ENCODE measurements at regions not wholly inside any gene's neighbourhood (a gene's known extent, or its start where the extent isn't known, plus 50 kb on each side); places are given as distances from the start of the nearest gene placed in this dataset.

GRCh38 chr7:52512656-52513055, 522.8 kb upstream of the POM121L12 start:
- no peak overlapping the region for H3K27ac ChIP-seq
- no peak for DNase-seq (ENCODE audit: low read depth, low spot score)
- TF ChIP-seq EZH2 (IDR thresholded peaks at IDR 0.05): no peak
- no peak for TF ChIP-seq POLR2AphosphoS5 (IDR thresholded peaks at IDR 0.05; ENCODE audit: borderline replicate concordance, low read depth, low read length)
- TF ChIP-seq FOXP2 (optimal IDR thresholded peaks at IDR 0.05; ENCODE audit: control extremely low read depth, extremely low read length, insufficient read depth): no peak
- H3K4me3 ChIP-seq: no peak overlapping the region
- H3K9ac ChIP-seq (ENCODE audit: insufficient read length): no peak overlapping the region
- no peaks in the 10 kb centered on the region for H3K9me3 ChIP-seq (ENCODE audit: low read depth, low read length)
- no peaks in the 10 kb centered on the region for H3K36me3 ChIP-seq (ENCODE audit: insufficient read depth, low read length)

GRCh38 chr7:52507546-52508255, 527.7 kb upstream of the POM121L12 start:
- no peaks in the 10 kb centered on the region for H3K36me3 ChIP-seq (ENCODE audit: insufficient read depth, low read length)
- DNase-seq (ENCODE audit: low read depth, low spot score): no peak

GRCh38 chr7:52506325-52506724, 529.1 kb upstream of the POM121L12 start:
- Histone ChIP-seq H3K9me3 (ENCODE audit: low read depth, low read length) (no peaks in the 10 kb centered on the region), H3K36me3 (ENCODE audit: insufficient read depth, low read length) (no peaks in the 10 kb centered on the region), H3K9ac (ENCODE audit: insufficient read length) (no peak overlapping the region), H3K4me3 (no peak overlapping the region), H3K27ac (no peak overlapping the region)
- no peak for DNase-seq (ENCODE audit: low read depth, low spot score)
- TF ChIP-seq POLR2AphosphoS5 (IDR thresholded peaks at IDR 0.05; ENCODE audit: borderline replicate concordance, low read depth, low read length) (no peak), FOXP2 (optimal IDR thresholded peaks at IDR 0.05; ENCODE audit: control extremely low read depth, extremely low read length, insufficient read depth) (no peak), EZH2 (IDR thresholded peaks at IDR 0.05) (no peak)

More at GRCh38 chr7:52507546-52508255, 527.7 kb upstream of the POM121L12 start:
- Histone ChIP-seq H3K9ac (ENCODE audit: insufficient read length) (no peak overlapping the region), H3K9me3 (ENCODE audit: low read depth, low read length) (no peaks in the 10 kb centered on the region), H3K27ac (no peak overlapping the region), H3K4me3 (no peak overlapping the region)
- no peak for TF ChIP-seq EZH2 (IDR thresholded peaks at IDR 0.05)
- TF ChIP-seq POLR2AphosphoS5 (IDR thresholded peaks at IDR 0.05; ENCODE audit: borderline replicate concordance, low read depth, low read length): no peak
- no peak for TF ChIP-seq FOXP2 (optimal IDR thresholded peaks at IDR 0.05; ENCODE audit: control extremely low read depth, extremely low read length, insufficient read depth)

- DNase-seq (ENCODE audit: low read depth, low spot score): no peak
- Histone ChIP-seq H3K36me3 (ENCODE audit: insufficient read depth, low read length) (no peaks in the 10 kb centered on the region), H3K9ac (ENCODE audit: insufficient read length) (no peak overlapping the region), H3K9me3 (ENCODE audit: low read depth, low read length) (no peaks in the 10 kb centered on the region), H3K27ac (no peak overlapping the region), H3K4me3 (no peak overlapping the region)
- no peak for TF ChIP-seq POLR2AphosphoS5 (IDR thresholded peaks at IDR 0.05; ENCODE audit: borderline replicate concordance, low read depth, low read length)
- TF ChIP-seq EZH2 (IDR thresholded peaks at IDR 0.05): no peak
- no peak for TF ChIP-seq FOXP2 (optimal IDR thresholded peaks at IDR 0.05; ENCODE audit: control extremely low read depth, extremely low read length, insufficient read depth)
Measured at GRCh38 chr7:52504561-52504960, 530.9 kb upstream of the POM121L12 start.

GRCh38 chr7:52502281-52502680, 533.2 kb upstream of the POM121L12 start:
- Histone ChIP-seq H3K9ac (ENCODE audit: insufficient read length) (no peak overlapping the region), H3K4me3 (no peak overlapping the region), H3K36me3 (ENCODE audit: insufficient read depth, low read length) (no peaks in the 10 kb centered on the region), H3K9me3 (ENCODE audit: low read depth, low read length) (no peaks in the 10 kb centered on the region), H3K27ac (no peak overlapping the region)
- no peak for TF ChIP-seq POLR2AphosphoS5 (IDR thresholded peaks at IDR 0.05; ENCODE audit: borderline replicate concordance, low read depth, low read length)
- TF ChIP-seq FOXP2 (optimal IDR thresholded peaks at IDR 0.05; ENCODE audit: control extremely low read depth, extremely low read length, insufficient read depth): no peak
- no peak for TF ChIP-seq EZH2 (IDR thresholded peaks at IDR 0.05)
- no peak for DNase-seq (ENCODE audit: low read depth, low spot score)

- Histone ChIP-seq H3K36me3 (ENCODE audit: insufficient read depth, low read length) (no peaks in the 10 kb centered on the region), H3K27ac (no peak overlapping the region), H3K4me3 (no peak overlapping the region), H3K9me3 (ENCODE audit: low read depth, low read length) (no peaks in the 10 kb centered on the region), H3K9ac (ENCODE audit: insufficient read length) (no peak overlapping the region)
- DNase-seq (ENCODE audit: low read depth, low spot score): no peak
- no peak for TF ChIP-seq POLR2AphosphoS5 (IDR thresholded peaks at IDR 0.05; ENCODE audit: borderline replicate concordance, low read depth, low read length)
- no peak for TF ChIP-seq FOXP2 (optimal IDR thresholded peaks at IDR 0.05; ENCODE audit: control extremely low read depth, extremely low read length, insufficient read depth)
- TF ChIP-seq EZH2 (IDR thresholded peaks at IDR 0.05): no peak
Measured at GRCh38 chr7:52501696-52502095, 533.7 kb upstream of the POM121L12 start.

- H3K27ac ChIP-seq: no peak overlapping the region
- H3K9ac ChIP-seq (ENCODE audit: insufficient read length): no peak overlapping the region
- no peak for DNase-seq (ENCODE audit: low read depth, low spot score)
- no peaks in the 10 kb centered on the region for H3K9me3 ChIP-seq (ENCODE audit: low read depth, low read length)
- H3K4me3 ChIP-seq: no peak overlapping the region
- no peak for TF ChIP-seq POLR2AphosphoS5 (IDR thresholded peaks at IDR 0.05; ENCODE audit: borderline replicate concordance, low read depth, low read length)
- TF ChIP-seq EZH2 (IDR thresholded peaks at IDR 0.05): no peak
- TF ChIP-seq FOXP2 (optimal IDR thresholded peaks at IDR 0.05; ENCODE audit: control extremely low read depth, extremely low read length, insufficient read depth): no peak
- no peaks in the 10 kb centered on the region for H3K36me3 ChIP-seq (ENCODE audit: insufficient read depth, low read length)
Measured at GRCh38 chr7:52500841-52501240, 534.6 kb upstream of the POM121L12 start.

GRCh38 chr7:52498366-52498765, 537.1 kb upstream of the POM121L12 start:
- TF ChIP-seq EZH2 (IDR thresholded peaks at IDR 0.05) (no peak), POLR2AphosphoS5 (IDR thresholded peaks at IDR 0.05; ENCODE audit: borderline replicate concordance, low read depth, low read length) (no peak), FOXP2 (optimal IDR thresholded peaks at IDR 0.05; ENCODE audit: control extremely low read depth, extremely low read length, insufficient read depth) (no peak)
- no peak overlapping the region for H3K4me3 ChIP-seq
- no peaks in the 10 kb centered on the region for H3K9me3 ChIP-seq (ENCODE audit: low read depth, low read length)
- DNase-seq (ENCODE audit: low read depth, low spot score): no peak
- H3K27ac ChIP-seq: no peak overlapping the region
- H3K9ac ChIP-seq (ENCODE audit: insufficient read length): no peak overlapping the region
- no peaks in the 10 kb centered on the region for H3K36me3 ChIP-seq (ENCODE audit: insufficient read depth, low read length)

GRCh38 chr7:52486267-52486666, 549.2 kb upstream of the POM121L12 start:
- Histone ChIP-seq H3K4me3 (no peak overlapping the region), H3K9ac (ENCODE audit: insufficient read length) (no peak overlapping the region), H3K9me3 (ENCODE audit: low read depth, low read length) (no peaks in the 10 kb centered on the region), H3K27ac (no peak overlapping the region), H3K36me3 (ENCODE audit: insufficient read depth, low read length) (no peaks in the 10 kb centered on the region)
- TF ChIP-seq FOXP2 (optimal IDR thresholded peaks at IDR 0.05; ENCODE audit: control extremely low read depth, extremely low read length, insufficient read depth) (no peak), POLR2AphosphoS5 (IDR thresholded peaks at IDR 0.05; ENCODE audit: borderline replicate concordance, low read depth, low read length) (no peak), EZH2 (IDR thresholded peaks at IDR 0.05) (no peak)
- DNase-seq (ENCODE audit: low read depth, low spot score): no peak
